ENCODE measurements at regions not wholly inside any gene's neighbourhood (a gene's known extent, or its start where the extent isn't known, plus 50 kb on each side); places are given as distances from the start of the nearest gene placed in this dataset.

GRCh38 chrX:20393944-20394343 is 127.2 kb upstream of the RPS6KA3 start:
- H3K9me3 ChIP-seq (ENCODE audit: insufficient read depth, low read length) = no peaks in the 10 kb centered on the region
- no peaks in the 10 kb centered on the region for H3K4me1 ChIP-seq (ENCODE audit: low read length)
- H4K20me1 ChIP-seq (ENCODE audit: insufficient read depth, low read length) = no peaks in the 10 kb centered on the region
- H3K27ac ChIP-seq (ENCODE audit: low read length) = no peak overlapping the region
- H2AFZ ChIP-seq (ENCODE audit: low read depth, low read length) = no peak overlapping the region
- no peaks in the 10 kb centered on the region for H3K27me3 ChIP-seq (ENCODE audit: low read depth, low read length)
- TF ChIP-seq EZH2phosphoT487 (IDR thresholded peaks at IDR 0.05; ENCODE audit: low read depth) (no peak), CTCF (IDR thresholded peaks at IDR 0.05; ENCODE audit: low read depth, low read length) (no peak)
- H3K79me2 ChIP-seq (ENCODE audit: low read length) = no peaks in the 10 kb centered on the region
- H3K36me3 ChIP-seq (replicated peaks; ENCODE audit: low read depth, low read length) = no peaks in the 10 kb centered on the region
- H3K9ac ChIP-seq (ENCODE audit: low read length) = no peak overlapping the region
- H3K4me3 ChIP-seq (ENCODE audit: low read length) = no peak overlapping the region
- no peak overlapping the region for H3K4me2 ChIP-seq (ENCODE audit: low read length)

GRCh38 chrX:20388594-20388993 is 121.9 kb upstream of the RPS6KA3 start:
- no peak overlapping the region for H3K27ac ChIP-seq (ENCODE audit: low read length)
- H3K27me3 ChIP-seq (ENCODE audit: low read depth, low read length) = peaks cover 8% of the 10 kb centered on the region; the same call in 1 of the 2 replicates
- H2AFZ ChIP-seq (ENCODE audit: low read depth, low read length) = no peak overlapping the region
- no peak overlapping the region for H3K4me2 ChIP-seq (ENCODE audit: low read length)
- H3K9me3 ChIP-seq (ENCODE audit: insufficient read depth, low read length) = no peaks in the 10 kb centered on the region
- no peak overlapping the region for H3K4me3 ChIP-seq (ENCODE audit: low read length)
- H3K79me2 ChIP-seq (ENCODE audit: low read length) = no peaks in the 10 kb centered on the region
- no peaks in the 10 kb centered on the region for H4K20me1 ChIP-seq (ENCODE audit: insufficient read depth, low read length)
- no peaks in the 10 kb centered on the region for H3K36me3 ChIP-seq (replicated peaks; ENCODE audit: low read depth, low read length)
- no peak for TF ChIP-seq EZH2phosphoT487 (IDR thresholded peaks at IDR 0.05; ENCODE audit: low read depth)
- TF ChIP-seq CTCF (IDR thresholded peaks at IDR 0.05; ENCODE audit: low read depth, low read length) = no peak
- no peak overlapping the region for H3K9ac ChIP-seq (ENCODE audit: low read length)
- peaks cover under 1% of the 10 kb centered on the region; the same call in 1 of the 2 replicates for H3K4me1 ChIP-seq (ENCODE audit: low read length)

GRCh38 chrX:20383477-20383876 is 116.8 kb upstream of the RPS6KA3 start:
- Histone ChIP-seq H4K20me1 (ENCODE audit: insufficient read depth, low read length) (no peaks in the 10 kb centered on the region), H3K4me1 (ENCODE audit: low read length) (peaks cover 21% of the 10 kb centered on the region), H2AFZ (ENCODE audit: low read depth, low read length) (no peak overlapping the region), H3K4me3 (ENCODE audit: low read length) (no peak overlapping the region), H3K79me2 (ENCODE audit: low read length) (no peaks in the 10 kb centered on the region), H3K27me3 (ENCODE audit: low read depth, low read length) (peaks cover 4% of the 10 kb centered on the region; the same call in 1 of the 2 replicates), H3K4me2 (ENCODE audit: low read length) (peak overlapping the region; percentile 64; the same call in 1 of the 2 replicates), H3K36me3 (replicated peaks; ENCODE audit: low read depth, low read length) (no peaks in the 10 kb centered on the region), H3K27ac (ENCODE audit: low read length) (no peak overlapping the region), H3K9me3 (ENCODE audit: insufficient read depth, low read length) (no peaks in the 10 kb centered on the region), H3K9ac (ENCODE audit: low read length) (no peak overlapping the region)
- TF ChIP-seq CTCF (IDR thresholded peaks at IDR 0.05; ENCODE audit: low read depth, low read length) (no peak), EZH2phosphoT487 (IDR thresholded peaks at IDR 0.05; ENCODE audit: low read depth) (no peak)

GRCh38 chrX:20382518-20383297 is 116.0 kb upstream of the RPS6KA3 start:
- H3K4me2 ChIP-seq (ENCODE audit: low read length) = peak overlapping the region; percentile 64
- no peak overlapping the region for H3K9ac ChIP-seq (ENCODE audit: low read length)
- peaks cover 24% of the 10 kb centered on the region for H3K4me1 ChIP-seq (ENCODE audit: low read length)

More at GRCh38 chrX:20382518-20383297, 116.0 kb upstream of the RPS6KA3 start:
- H4K20me1 ChIP-seq (ENCODE audit: insufficient read depth, low read length) = no peaks in the 10 kb centered on the region
- H3K4me3 ChIP-seq (ENCODE audit: low read length) = 0 out of 2 replicates have a peak overlapping the region, but pooled peaks have one; percentile 32
- no peaks in the 10 kb centered on the region for H3K36me3 ChIP-seq (replicated peaks; ENCODE audit: low read depth, low read length)
- no peak overlapping the region for H2AFZ ChIP-seq (ENCODE audit: low read depth, low read length)
- H3K27ac ChIP-seq (ENCODE audit: low read length) = no peak overlapping the region
- no peak for TF ChIP-seq EZH2phosphoT487 (IDR thresholded peaks at IDR 0.05; ENCODE audit: low read depth)
- TF ChIP-seq CTCF (IDR thresholded peaks at IDR 0.05; ENCODE audit: low read depth, low read length) = no peak
- H3K79me2 ChIP-seq (ENCODE audit: low read length) = no peaks in the 10 kb centered on the region
- H3K27me3 ChIP-seq (ENCODE audit: low read depth, low read length) = no peaks in the 10 kb centered on the region
- no peaks in the 10 kb centered on the region for H3K9me3 ChIP-seq (ENCODE audit: insufficient read depth, low read length)
